Astrocyte of the spinal cord (primary cell): ENCODE measurements at regions not wholly inside any gene's neighbourhood (a gene's known extent, or its start where the extent isn't known, plus 50 kb on each side); places are given as distances from the start of the nearest gene placed in this dataset.

Source experiments
- DNase-seq: peaks from one replicate; pipeline ENCODE4 v3.0.0; 2011; ENCODE audit warnings: low read depth, low spot score
- H3K4me3 ChIP-seq: 2 replicates; pipeline ENCODE4 v1.5.1; 2011; ENCODE audit warnings: low read depth, mild to moderate bottlenecking, low read length, moderate library complexity
- in situ Hi-C: cut with HindIII; loops from 2 replicates; pipeline ENCODE4 v1.10.0; 2017; ENCODE audit warnings: low sequenced_read_pairs
- TF ChIP-seq, protein P1 (sequence below): IDR thresholded peaks from 2 replicates; pipeline ENCODE4 v1.5.1; 2012; ENCODE audit warnings: low read depth, mild to moderate bottlenecking, low read length, inconsistent platforms

DNA sequence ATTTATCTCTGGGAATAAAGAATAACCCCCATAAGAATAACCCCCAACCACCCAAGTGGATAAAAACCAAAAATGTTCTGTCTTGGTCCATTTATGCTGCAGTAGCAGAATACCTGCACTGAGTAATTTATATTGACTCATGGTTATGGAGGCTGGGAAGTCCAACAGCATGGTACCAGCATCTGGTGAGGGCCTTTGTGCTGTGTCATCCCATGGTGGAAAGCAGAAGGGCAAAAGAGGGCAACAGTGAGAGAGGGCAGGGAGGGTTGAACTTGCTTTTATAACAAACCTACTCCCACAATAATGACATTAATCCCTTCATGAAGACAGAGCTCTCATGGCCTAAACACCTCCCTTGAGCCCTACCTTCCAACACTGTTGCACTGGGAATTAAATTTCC lies 133.7 kb downstream of the ERMARD start:
- DNase-seq = no peak
- no peak overlapping the region for H3K4me3 ChIP-seq
- in situ Hi-C loops = no loop called here
- TF ChIP-seq, protein P1, sequence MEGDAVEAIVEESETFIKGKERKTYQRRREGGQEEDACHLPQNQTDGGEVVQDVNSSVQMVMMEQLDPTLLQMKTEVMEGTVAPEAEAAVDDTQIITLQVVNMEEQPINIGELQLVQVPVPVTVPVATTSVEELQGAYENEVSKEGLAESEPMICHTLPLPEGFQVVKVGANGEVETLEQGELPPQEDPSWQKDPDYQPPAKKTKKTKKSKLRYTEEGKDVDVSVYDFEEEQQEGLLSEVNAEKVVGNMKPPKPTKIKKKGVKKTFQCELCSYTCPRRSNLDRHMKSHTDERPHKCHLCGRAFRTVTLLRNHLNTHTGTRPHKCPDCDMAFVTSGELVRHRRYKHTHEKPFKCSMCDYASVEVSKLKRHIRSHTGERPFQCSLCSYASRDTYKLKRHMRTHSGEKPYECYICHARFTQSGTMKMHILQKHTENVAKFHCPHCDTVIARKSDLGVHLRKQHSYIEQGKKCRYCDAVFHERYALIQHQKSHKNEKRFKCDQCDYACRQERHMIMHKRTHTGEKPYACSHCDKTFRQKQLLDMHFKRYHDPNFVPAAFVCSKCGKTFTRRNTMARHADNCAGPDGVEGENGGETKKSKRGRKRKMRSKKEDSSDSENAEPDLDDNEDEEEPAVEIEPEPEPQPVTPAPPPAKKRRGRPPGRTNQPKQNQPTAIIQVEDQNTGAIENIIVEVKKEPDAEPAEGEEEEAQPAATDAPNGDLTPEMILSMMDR = no peak

DNA sequence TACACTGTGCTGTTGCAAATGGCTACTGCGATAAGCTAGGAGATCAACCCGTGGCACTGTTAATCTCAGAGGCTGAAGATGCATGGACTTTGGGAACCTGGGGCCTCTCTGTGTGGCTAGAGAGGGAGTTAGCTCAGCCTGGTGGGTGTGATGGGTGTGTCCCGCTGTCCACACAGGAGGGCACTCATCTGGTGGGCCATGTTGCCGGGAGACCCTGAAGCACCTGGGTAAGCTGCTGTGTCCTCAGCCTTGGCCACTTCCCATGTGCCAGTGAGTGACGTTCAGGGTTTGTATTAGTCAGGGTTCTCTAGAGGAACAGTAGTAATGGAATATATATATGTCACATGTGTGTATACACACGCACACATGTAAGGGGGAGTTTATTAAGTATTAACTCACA lies 132.7 kb downstream of the ERMARD start:
- in situ Hi-C loops = no loop called here
- DNase-seq = no peak
- no peak overlapping the region for H3K4me3 ChIP-seq
- TF ChIP-seq, protein P1 = no peak

DNA sequence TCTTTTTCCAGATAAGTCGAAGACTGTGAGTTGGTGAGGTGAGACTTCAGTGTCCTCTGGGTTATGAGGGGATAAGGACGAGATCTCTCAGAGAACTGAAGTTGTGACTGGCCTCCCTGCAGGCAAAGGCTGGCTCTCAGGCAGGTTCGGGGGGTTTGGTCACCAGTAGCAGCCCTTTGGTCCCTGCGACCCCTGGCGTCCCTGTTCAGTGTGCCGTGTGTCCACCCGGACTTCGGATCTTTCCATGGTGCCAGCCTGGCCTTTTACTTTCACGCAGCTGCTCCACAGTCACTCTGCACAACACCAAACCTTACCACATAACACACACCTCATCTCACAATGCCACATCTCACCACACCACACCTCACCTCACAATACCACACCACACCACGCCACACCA lies 131.9 kb downstream of the ERMARD start:
- TF ChIP-seq, protein P1 = no peak
- in situ Hi-C loops = no loop called here
- no peak overlapping the region for H3K4me3 ChIP-seq
- DNase-seq = no peak

GRCh38 chr6:169881976-169882375 lies 130.6 kb downstream of the ERMARD start:
- TF ChIP-seq, protein P1 = no peak
- in situ Hi-C loops = no loop called here
- DNase-seq = no peak
- no peak overlapping the region for H3K4me3 ChIP-seq

GRCh38 chr6:169881398-169881797 lies 130.0 kb downstream of the ERMARD start:
- in situ Hi-C loops = no loop called here
- no peak for DNase-seq
- H3K4me3 ChIP-seq = no peak overlapping the region
- TF ChIP-seq, protein P1 = no peak

GRCh38 chr6:169880516-169880915 lies 129.1 kb downstream of the ERMARD start:
- H3K4me3 ChIP-seq = no peak overlapping the region
- in situ Hi-C loops = no loop called here
- no peak for DNase-seq
- TF ChIP-seq, protein P1 = no peak

GRCh38 chr6:169869301-169869700 lies 117.9 kb downstream of the ERMARD start:
- DNase-seq = no peak
- no peak overlapping the region for H3K4me3 ChIP-seq
- TF ChIP-seq, protein P1 = no peak
- in situ Hi-C loops = no loop called here
